Vagina (tissue), 2 donors: ENCODE measurements at regions not wholly inside any gene's neighbourhood (a gene's known extent, or its start where the extent isn't known, plus 50 kb on each side); places are given as distances from the start of the nearest gene placed in this dataset.
A peak's percentile ranks its signal among the peaks of the same experiment; 100 is the strongest.

ENCODE experiments used
- DNase-seq, 2 donors: peaks; one replicate each; pipeline ENCODE4 v3.0.0-alpha.2; 2017; ENCODE audit errors: extremely low spot score in 2 of 2
- H3K27ac ChIP-seq: fragments of 200-600 bp; sonication (generic); one replicate; pipeline ENCODE4 v1.5.1; 2019
- H3K27me3 ChIP-seq: fragments of 200-600 bp; sonication (generic); one replicate; pipeline ENCODE4 v1.5.1; 2019
- H3K36me3 ChIP-seq, 2 donors: fragments of 200-600 bp; sonication (generic); one replicate each; pipeline ENCODE4 v1.5.1; 2017 to 2019
- H3K4me1 ChIP-seq: fragments of 200-600 bp; sonication (generic); one replicate; pipeline ENCODE4 v1.5.1; 2019
- H3K4me3 ChIP-seq, 2 donors: fragments of 200-600 bp; sonication (generic); 1 replicate in 1 of 2; 2 replicates in 1 of 2; pipeline ENCODE4 v1.5.1; 2016 to 2019
- H3K9me3 ChIP-seq: fragments of 200-600 bp; sonication (generic); one replicate; pipeline ENCODE4 v1.5.1; 2019
- CTCF ChIP-seq, 3 experiments: fragments of 450-650 bp in 2 of 3; fragments of 200-600 bp in 1 of 3; sonication (generic) in 1 of 3; IDR thresholded peaks; one replicate each; pipeline ENCODE4 v1.5.1; 2017 to 2019; ENCODE audit warnings: antibody characterized with exemption in 3 of 3, mild to moderate bottlenecking in 2 of 3, moderate library complexity in 2 of 3
- POLR2A ChIP-seq, 2 donors: fragments of 450-650 bp; IDR thresholded peaks; one replicate each; pipeline ENCODE4 v1.6.1; 2017; ENCODE audit warnings: antibody characterized with exemption in 2 of 2, mild to moderate bottlenecking in 2 of 2, moderate library complexity in 2 of 2
- POLR2AphosphoS5 ChIP-seq, 2 donors: sonication (generic); formaldehyde crosslinking; IDR thresholded peaks; one replicate each; pipeline ENCODE4 v1.9.0; 2017; ENCODE audit warnings: antibody characterized with exemption in 2 of 2, mild to moderate bottlenecking in 2 of 2, low read depth in 1 of 2; ENCODE audit not compliant: insufficient read depth in 1 of 2
- intact Hi-C: fragments of 100-400 bp; cut with DNase I; formaldehyde crosslinking; loops from one replicate; pipeline ENCODE4 v1.15.1; 2023

GRCh38 chr2:107337209-107337898, 451.4 kb upstream of the ST6GAL2 start:
- Histone ChIP-seq H3K4me1 (no peaks in the 10 kb centered on the region), H3K36me3 (no peaks in the 10 kb centered on the region), H3K9me3 (no peaks in the 10 kb centered on the region), H3K27ac (no peak overlapping the region), H3K27me3 (no peaks in the 10 kb centered on the region), H3K4me3 (no peak overlapping the region)
- TF ChIP-seq POLR2A (IDR thresholded peaks at IDR 0.05): no peak
- TF ChIP-seq POLR2AphosphoS5 (IDR thresholded peaks at IDR 0.05; ENCODE audit: insufficient read depth in 1 of 2, low read depth in 1 of 2): peak in 1 of 2 donors; percentile 30
- intact Hi-C loops: loop anchor here (5.0 kb wide), 1 partner anchor 205 kb away; no protein-coding TSS in a partner anchor
- no peak for DNase-seq

GRCh38 chr2:107338059-107338458, 452.1 kb upstream of the ST6GAL2 start:
- Histone ChIP-seq H3K27ac (no peak overlapping the region), H3K9me3 (no peaks in the 10 kb centered on the region), H3K36me3 (no peaks in the 10 kb centered on the region), H3K4me3 (no peak overlapping the region), H3K4me1 (no peaks in the 10 kb centered on the region), H3K27me3 (no peaks in the 10 kb centered on the region)
- no peak for DNase-seq
- intact Hi-C loops: loop anchor here (5.0 kb wide), 1 partner anchor 204 kb away; no protein-coding TSS in a partner anchor
- TF ChIP-seq CTCF (IDR thresholded peaks at IDR 0.05): no peak
- no peak for TF ChIP-seq POLR2AphosphoS5 (IDR thresholded peaks at IDR 0.05; ENCODE audit: insufficient read depth in 1 of 2, low read depth in 1 of 2)
- no peak for TF ChIP-seq POLR2A (IDR thresholded peaks at IDR 0.05)

- no peaks in the 10 kb centered on the region for H3K36me3 ChIP-seq
- H3K27ac ChIP-seq: no peak overlapping the region
- no peak for DNase-seq
- H3K4me1 ChIP-seq: no peaks in the 10 kb centered on the region
- intact Hi-C loops: loop anchor here (5.0 kb wide), 1 partner anchor 204 kb away; no protein-coding TSS in a partner anchor
- H3K4me3 ChIP-seq: no peak overlapping the region
- TF ChIP-seq POLR2AphosphoS5 (IDR thresholded peaks at IDR 0.05; ENCODE audit: insufficient read depth in 1 of 2, low read depth in 1 of 2) (no peak), CTCF (IDR thresholded peaks at IDR 0.05) (no peak), POLR2A (IDR thresholded peaks at IDR 0.05) (no peak)
- H3K27me3 ChIP-seq: no peaks in the 10 kb centered on the region
- no peaks in the 10 kb centered on the region for H3K9me3 ChIP-seq
Measured at GRCh38 chr2:107338571-107338970, 452.6 kb upstream of the ST6GAL2 start.

- Histone ChIP-seq H3K27ac (no peak overlapping the region), H3K4me3 (no peak overlapping the region), H3K4me1 (no peaks in the 10 kb centered on the region), H3K36me3 (no peaks in the 10 kb centered on the region), H3K9me3 (no peaks in the 10 kb centered on the region), H3K27me3 (no peaks in the 10 kb centered on the region)
- DNase-seq: no peak
- TF ChIP-seq CTCF (IDR thresholded peaks at IDR 0.05) (no peak), POLR2AphosphoS5 (IDR thresholded peaks at IDR 0.05; ENCODE audit: insufficient read depth in 1 of 2, low read depth in 1 of 2) (no peak), POLR2A (IDR thresholded peaks at IDR 0.05) (no peak)
- intact Hi-C loops: no loop called here
Measured at GRCh38 chr2:107340955-107341354, 455.0 kb upstream of the ST6GAL2 start.

- H3K36me3 ChIP-seq: no peaks in the 10 kb centered on the region
- no peaks in the 10 kb centered on the region for H3K4me1 ChIP-seq
- no peak for TF ChIP-seq CTCF (IDR thresholded peaks at IDR 0.05)
- no peak for TF ChIP-seq POLR2A (IDR thresholded peaks at IDR 0.05)
- TF ChIP-seq POLR2AphosphoS5 (IDR thresholded peaks at IDR 0.05; ENCODE audit: insufficient read depth in 1 of 2, low read depth in 1 of 2): no peak
- no peaks in the 10 kb centered on the region for H3K27me3 ChIP-seq
- intact Hi-C loops: no loop called here
- no peak overlapping the region for H3K27ac ChIP-seq
- no peak overlapping the region for H3K4me3 ChIP-seq
- DNase-seq: no peak
- H3K9me3 ChIP-seq: no peaks in the 10 kb centered on the region
Measured at GRCh38 chr2:107349329-107349728, 463.4 kb upstream of the ST6GAL2 start.
